CD4-positive, alpha-beta memory T cell (primary cell): ENCODE measurements at regions not wholly inside any gene's neighbourhood (a gene's known extent, or its start where the extent isn't known, plus 50 kb on each side); places are given as distances from the start of the nearest gene placed in this dataset.
"Not testable (repeated sequence)": the region's sequence is repeated elsewhere in the genome, so short reads cannot be mapped to it uniquely, and the experiment has no call there.

Source experiments
- CTCF ChIA-PET: fragments of 350-600 bp; sonication (Branson Sonifier 250); formaldehyde crosslinking; loops from one replicate; lab custom pipeline; 2021; ENCODE audit warnings: inconsistent platforms; ENCODE audit not compliant: partially characterized antibody; lab: Charles Lee
- POLR2A ChIA-PET: fragments of 350-600 bp; sonication (Branson Sonifier 250); formaldehyde crosslinking; loops from one replicate; lab custom pipeline; 2021; ENCODE audit not compliant: partially characterized antibody; lab: Charles Lee
- DNase-seq, 5 donors: peaks; one replicate each; pipeline versions ENCODE4 v3.0.0 to v3.0.0-alpha.2; 2020 to 2022; ENCODE audit warnings: mixed read lengths in 1 of 5
- H3K27ac ChIP-seq: one replicate; pipeline ENCODE4 v1.7.0; 2013; ENCODE audit warnings: low read depth, low read length
- H3K27me3 ChIP-seq: 2 replicates; pipeline ENCODE4 v1.7.0; 2013; ENCODE audit warnings: mild to moderate bottlenecking, low read length, moderate library complexity; ENCODE audit not compliant: insufficient read depth
- H3K36me3 ChIP-seq: 2 replicates; pipeline ENCODE4 v1.7.0; 2013; ENCODE audit warnings: mild to moderate bottlenecking, low read length, moderate library complexity; ENCODE audit not compliant: insufficient read depth
- H3K4me1 ChIP-seq: 2 replicates; pipeline ENCODE4 v1.7.0; 2013; ENCODE audit warnings: mild to moderate bottlenecking, low read length, moderate library complexity; ENCODE audit not compliant: insufficient read depth
- H3K4me3 ChIP-seq, 2 donors: one replicate each; pipeline ENCODE4 v1.7.0; 2013; ENCODE audit warnings: low read length in 2 of 2, mild to moderate bottlenecking in 1 of 2
- H3K9me3 ChIP-seq, 2 donors: one replicate each; pipeline ENCODE4 v1.7.0; 2013; ENCODE audit warnings: low read length in 2 of 2, control low read depth in 1 of 2; ENCODE audit not compliant: control insufficient read depth in 1 of 2
- H3K27ac Mint-ChIP-seq, 7 donors: one replicate each; pipeline ENCODE4 v1.8.0; 2020 to 2021; ENCODE audit warnings: mixed read lengths in 7 of 7, mild to moderate bottlenecking in 6 of 7, inconsistent platforms in 3 of 7, moderate library complexity in 3 of 7
- H3K27me3 Mint-ChIP-seq, 2 donors: one replicate each; pipeline ENCODE4 v1.8.0; 2020 to 2021; ENCODE audit warnings: mixed read lengths in 2 of 2
- H3K36me3 Mint-ChIP-seq, 2 donors: one replicate each; pipeline ENCODE4 v1.8.0; 2020 to 2021; ENCODE audit warnings: mixed read lengths in 2 of 2, inconsistent platforms in 1 of 2, mild to moderate bottlenecking in 1 of 2
- H3K4me1 Mint-ChIP-seq, 4 donors: one replicate each; pipeline ENCODE4 v1.8.0; 2020 to 2021; ENCODE audit warnings: mixed read lengths in 4 of 4, mild to moderate bottlenecking in 1 of 4
- H3K4me3 Mint-ChIP-seq, 8 donors: one replicate each; pipeline ENCODE4 v1.8.0; 2020 to 2021; ENCODE audit warnings: mixed read lengths in 8 of 8, mild to moderate bottlenecking in 7 of 8, moderate library complexity in 6 of 8, inconsistent platforms in 3 of 8
- H3K9me3 Mint-ChIP-seq, 8 donors: one replicate each; pipeline ENCODE4 v1.8.0; 2020 to 2021; ENCODE audit warnings: mixed read lengths in 8 of 8, mild to moderate bottlenecking in 5 of 8, inconsistent platforms in 3 of 8, moderate library complexity in 1 of 8
- intact Hi-C: fragments of 100-400 bp; cut with micrococcal nuclease; formaldehyde crosslinking; loops from one replicate; pipeline ENCODE4 v1.15.1; 2023

- no peak overlapping the region for H3K27ac Mint-ChIP-seq
- Histone ChIP-seq H3K4me3 (no peak overlapping the region), H3K36me3 (no peaks in the 10 kb centered on the region), H3K9me3 (no peaks in the 10 kb centered on the region), H3K27me3 (no peaks in the 10 kb centered on the region), H3K4me1 (no peaks in the 10 kb centered on the region), H3K27ac (no peak overlapping the region)
- no peak overlapping the region for H3K4me3 Mint-ChIP-seq
- CTCF ChIA-PET: no interaction called here
- no peaks in the 10 kb centered on the region for H3K36me3 Mint-ChIP-seq
- POLR2A ChIA-PET: no interaction called here
- intact Hi-C loops: no loop called here
- peaks cover 0 to 12% (median 3%) of the 10 kb centered on the region in 8 donors for H3K9me3 Mint-ChIP-seq
- DNase-seq: no peak
- H3K27me3 Mint-ChIP-seq: peaks cover 0 to 4% of the 10 kb centered on the region in 2 donors
- H3K4me1 Mint-ChIP-seq: no peaks in the 10 kb centered on the region
These were observed 247.2 kb upstream of the CTBP2 start for GRCh38 chr10:125407557-125407956.

- intact Hi-C loops: no loop called here
- H3K9me3 ChIP-seq: no peaks in the 10 kb centered on the region
- H3K27ac ChIP-seq: no peak overlapping the region
- POLR2A ChIA-PET: no interaction called here
- H3K27ac Mint-ChIP-seq: no peak overlapping the region
- H3K36me3 Mint-ChIP-seq: no peaks in the 10 kb centered on the region
- no peak overlapping the region for H3K4me3 Mint-ChIP-seq
- no peak for DNase-seq
- no peaks in the 10 kb centered on the region for H3K36me3 ChIP-seq
- CTCF ChIA-PET: no interaction called here
- H3K4me1 ChIP-seq: no peaks in the 10 kb centered on the region
- no peaks in the 10 kb centered on the region for H3K27me3 ChIP-seq
- no peaks in the 10 kb centered on the region for H3K4me1 Mint-ChIP-seq
- peaks cover 0 to 12% (median 3%) of the 10 kb centered on the region in 8 donors for H3K9me3 Mint-ChIP-seq
- H3K27me3 Mint-ChIP-seq: peaks cover 0 to 4% of the 10 kb centered on the region in 2 donors
- H3K4me3 ChIP-seq: no peak overlapping the region
These were observed 246.7 kb upstream of the CTBP2 start for GRCh38 chr10:125407000-125407502.

GRCh38 chr10:125404902-125405301 is 244.5 kb upstream of the CTBP2 start:
- H3K36me3 ChIP-seq, H3K27me3 Mint-ChIP-seq, POLR2A ChIA-PET, DNase-seq, intact Hi-C loops, H3K4me3 ChIP-seq, H3K27ac Mint-ChIP-seq, H3K36me3 Mint-ChIP-seq, H3K4me1 ChIP-seq, H3K27me3 ChIP-seq, CTCF ChIA-PET, H3K4me3 Mint-ChIP-seq, H3K9me3 ChIP-seq, H3K4me1 Mint-ChIP-seq, H3K27ac ChIP-seq: not testable (repeated sequence)
- peaks cover 0 to 12% (median 4%) of the 10 kb centered on the region in 8 donors for H3K9me3 Mint-ChIP-seq

- no peaks in the 10 kb centered on the region for H3K36me3 Mint-ChIP-seq
- Histone ChIP-seq H3K4me3 (no peak overlapping the region), H3K9me3 (no peaks in the 10 kb centered on the region), H3K36me3 (no peaks in the 10 kb centered on the region), H3K27me3 (no peaks in the 10 kb centered on the region), H3K4me1 (no peaks in the 10 kb centered on the region), H3K27ac (no peak overlapping the region)
- DNase-seq: no peak
- peaks cover 0 to 10% (median 2%) of the 10 kb centered on the region in 8 donors for H3K9me3 Mint-ChIP-seq
- no peak overlapping the region for H3K27ac Mint-ChIP-seq
- no peaks in the 10 kb centered on the region for H3K4me1 Mint-ChIP-seq
- ChIA-PET POLR2A (no interaction called here), CTCF (no interaction called here)
- peaks cover 0 to 1% of the 10 kb centered on the region in 2 donors for H3K27me3 Mint-ChIP-seq
- peak overlapping the region in 1 of 8 donors; percentile 36 for H3K4me3 Mint-ChIP-seq
- intact Hi-C loops: no loop called here
These were observed 241.1 kb upstream of the CTBP2 start for GRCh38 chr10:125401462-125401861.

GRCh38 chr10:125399289-125399688 is 238.9 kb upstream of the CTBP2 start:
- peaks cover 0 to 4% (median 0%) of the 10 kb centered on the region in 8 donors for H3K9me3 Mint-ChIP-seq
- no peak overlapping the region for H3K27ac ChIP-seq
- H3K27me3 ChIP-seq: no peaks in the 10 kb centered on the region
- no peak for DNase-seq
- H3K27me3 Mint-ChIP-seq: no peaks in the 10 kb centered on the region
- H3K27ac Mint-ChIP-seq: no peak overlapping the region
- no peaks in the 10 kb centered on the region for H3K36me3 ChIP-seq
- H3K36me3 Mint-ChIP-seq: no peaks in the 10 kb centered on the region
- no peak overlapping the region for H3K4me3 Mint-ChIP-seq
- H3K4me1 ChIP-seq: no peaks in the 10 kb centered on the region
- CTCF ChIA-PET: no interaction called here
- H3K4me1 Mint-ChIP-seq: no peaks in the 10 kb centered on the region
- no peaks in the 10 kb centered on the region for H3K9me3 ChIP-seq
- no peak overlapping the region for H3K4me3 ChIP-seq
- intact Hi-C loops: no loop called here
- POLR2A ChIA-PET: no interaction called here

GRCh38 chr10:125398270-125398669 is 237.9 kb upstream of the CTBP2 start:
- no peak for DNase-seq
- H3K27ac Mint-ChIP-seq: no peak overlapping the region
- POLR2A ChIA-PET: no interaction called here
- no peaks in the 10 kb centered on the region for H3K4me1 Mint-ChIP-seq
- no peak overlapping the region for H3K4me3 Mint-ChIP-seq
- Histone ChIP-seq H3K4me3 (no peak overlapping the region), H3K4me1 (no peaks in the 10 kb centered on the region), H3K36me3 (no peaks in the 10 kb centered on the region), H3K9me3 (no peaks in the 10 kb centered on the region), H3K27me3 (no peaks in the 10 kb centered on the region), H3K27ac (no peak overlapping the region)
- H3K36me3 Mint-ChIP-seq: no peaks in the 10 kb centered on the region
- CTCF ChIA-PET: no interaction called here
- H3K9me3 Mint-ChIP-seq: peaks cover 0 to 4% (median 0%) of the 10 kb centered on the region in 8 donors
- intact Hi-C loops: no loop called here
- H3K27me3 Mint-ChIP-seq: no peaks in the 10 kb centered on the region

GRCh38 chr10:125397608-125398007 is 237.2 kb upstream of the CTBP2 start:
- Histone ChIP-seq H3K9me3 (no peaks in the 10 kb centered on the region), H3K4me3 (no peak overlapping the region), H3K36me3 (no peaks in the 10 kb centered on the region), H3K27me3 (no peaks in the 10 kb centered on the region), H3K4me1 (no peaks in the 10 kb centered on the region), H3K27ac (no peak overlapping the region)
- ChIA-PET POLR2A (no interaction called here), CTCF (no interaction called here)
- Mint-ChIP-seq H3K9me3 (peaks cover 0 to 4% (median 1%) of the 10 kb centered on the region in 8 donors), H3K27me3 (no peaks in the 10 kb centered on the region), H3K4me1 (no peaks in the 10 kb centered on the region), H3K36me3 (no peaks in the 10 kb centered on the region), H3K4me3 (no peak overlapping the region), H3K27ac (no peak overlapping the region)
- intact Hi-C loops: no loop called here
- no peak for DNase-seq

- Histone ChIP-seq H3K4me3 (no peak overlapping the region), H3K27me3 (no peaks in the 10 kb centered on the region), H3K36me3 (no peaks in the 10 kb centered on the region), H3K9me3 (no peaks in the 10 kb centered on the region), H3K27ac (no peak overlapping the region), H3K4me1 (no peaks in the 10 kb centered on the region)
- Mint-ChIP-seq H3K4me3 (no peak overlapping the region), H3K9me3 (peaks cover 0 to 10% (median 4%) of the 10 kb centered on the region in 8 donors), H3K27me3 (no peaks in the 10 kb centered on the region), H3K4me1 (no peaks in the 10 kb centered on the region), H3K36me3 (no peaks in the 10 kb centered on the region), H3K27ac (no peak overlapping the region)
- intact Hi-C loops: no loop called here
- ChIA-PET CTCF (no interaction called here), POLR2A (no interaction called here)
- no peak for DNase-seq
These were observed 236.3 kb upstream of the CTBP2 start for GRCh38 chr10:125396676-125397075.
